ENCODE measurements at regions not wholly inside any gene's neighbourhood (a gene's known extent, or its start where the extent isn't known, plus 50 kb on each side); places are given as distances from the start of the nearest gene placed in this dataset.
"Not testable (repeated sequence)": the region's sequence is repeated elsewhere in the genome, so short reads cannot be mapped to it uniquely, and the experiment has no call there.

DNA sequence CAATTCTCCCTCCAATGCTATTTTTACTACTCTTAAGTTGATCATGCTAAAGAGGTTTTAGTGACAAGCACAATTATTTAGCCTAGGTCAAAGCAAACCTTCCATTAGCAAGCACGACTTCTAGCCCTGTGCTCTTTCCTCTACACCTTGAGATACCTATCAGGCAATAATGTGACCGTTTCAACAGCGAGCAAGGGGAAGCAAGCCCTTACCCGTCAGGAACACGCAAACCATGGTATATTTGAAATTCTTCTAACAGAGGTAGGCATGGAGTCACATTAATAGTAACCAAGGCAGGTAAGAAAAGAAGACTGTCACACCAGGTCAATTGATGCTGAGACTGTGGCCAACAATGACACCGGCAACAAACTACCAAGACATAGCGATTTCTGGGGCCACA lies 68.9 kb upstream of the VGLL4 start:
- DNase-seq (ENCODE audit: low spot score) = no peak

- DNase-seq (ENCODE audit: low spot score) = peak; percentile 55
Observed at GRCh38 chr3:11711876-11712275, 68.2 kb upstream of the VGLL4 start.

DNA sequence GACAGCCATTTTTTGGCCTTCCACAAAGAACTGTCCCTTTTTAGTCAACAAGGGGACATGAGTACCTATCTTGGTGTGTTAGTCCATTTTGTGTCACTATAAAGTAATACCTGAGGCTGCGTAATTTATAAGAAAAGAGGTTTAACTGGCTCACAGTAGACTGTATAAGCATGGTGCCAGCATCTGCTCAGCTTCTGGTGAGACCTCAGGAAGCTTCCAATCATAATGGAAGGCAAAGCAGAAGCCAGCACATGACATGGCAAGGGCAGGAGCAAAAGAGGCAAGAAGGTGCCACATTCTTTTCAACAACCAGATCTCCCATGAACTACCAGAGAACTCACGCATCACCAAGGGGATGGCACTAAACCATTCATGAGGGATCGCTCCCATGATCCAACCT lies 66.1 kb upstream of the VGLL4 start:
- DNase-seq (ENCODE audit: low spot score) = no peak

- not testable (repeated sequence) for DNase-seq (ENCODE audit: low spot score)
Observed at GRCh38 chr3:11707084-11707483, 63.4 kb upstream of the VGLL4 start.

GRCh38 chr3:11706604-11707003 lies 62.9 kb upstream of the VGLL4 start:
- no peak for DNase-seq (ENCODE audit: low spot score)

- DNase-seq (ENCODE audit: low spot score) = peak; percentile 47
Observed at GRCh38 chr3:11705049-11705448, 61.3 kb upstream of the VGLL4 start.

DNA sequence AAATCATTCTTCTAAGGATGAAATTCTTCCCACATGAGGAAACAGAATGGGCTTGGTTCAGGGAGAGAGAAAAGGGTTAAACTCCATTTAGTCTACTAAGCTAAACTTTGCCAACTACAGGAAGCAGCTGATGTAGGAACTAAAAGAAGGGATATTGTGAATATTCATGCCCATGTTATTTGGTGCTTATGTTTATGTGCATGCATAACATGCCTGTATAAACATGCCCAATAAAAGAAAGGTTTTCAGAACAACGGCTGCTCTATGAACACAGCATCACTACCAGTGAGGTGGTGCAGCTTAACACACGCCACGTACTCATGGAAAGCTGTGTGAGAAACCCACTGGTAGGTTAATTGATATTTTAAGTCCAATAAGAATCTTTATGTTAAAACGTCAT lies 59.4 kb upstream of the VGLL4 start:
- DNase-seq (ENCODE audit: low spot score) = no peak

GRCh38 chr3:11699083-11699427 lies 55.3 kb upstream of the VGLL4 start:
- peak; percentile 68 for DNase-seq (ENCODE audit: low spot score)

DNA sequence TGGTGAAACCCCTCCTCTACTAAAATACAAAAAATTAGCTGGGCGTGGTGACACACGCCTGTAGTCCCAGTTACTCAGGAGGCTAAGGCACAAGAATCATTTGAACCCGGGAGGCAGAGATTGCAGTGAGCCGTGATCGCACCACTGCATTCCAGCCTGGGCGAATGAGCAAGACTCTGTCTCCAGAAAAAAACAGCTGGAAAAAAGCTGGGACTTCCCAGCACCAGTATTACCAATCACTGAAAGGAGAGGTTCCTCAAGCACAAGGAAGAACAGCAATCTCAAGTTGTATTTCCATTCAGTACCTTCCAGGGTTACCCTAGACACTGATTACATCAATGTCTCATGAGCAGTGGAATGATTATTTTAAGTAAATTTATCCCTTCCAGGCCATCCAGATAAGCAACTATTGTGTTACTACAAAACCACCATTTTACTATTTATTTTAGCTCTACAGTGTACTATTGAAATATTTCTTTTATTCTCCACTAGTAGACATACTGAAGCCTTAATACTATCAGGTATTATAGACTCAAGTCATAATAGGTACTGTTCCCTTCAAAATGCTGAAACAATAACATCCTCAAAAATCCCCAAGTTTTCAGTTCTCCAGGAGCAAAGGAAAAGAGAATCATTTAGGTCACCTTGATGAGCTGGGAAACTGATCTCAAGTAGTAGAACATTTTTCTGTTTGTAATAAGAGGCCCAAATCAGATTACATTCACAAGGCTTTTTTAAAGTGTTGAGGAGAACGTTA lies 54.8 kb upstream of the VGLL4 start:
- no peak for DNase-seq (ENCODE audit: low spot score)

GRCh38 chr3:11697701-11698100 lies 54.0 kb upstream of the VGLL4 start:
- DNase-seq (ENCODE audit: low spot score) = no peak

DNA sequence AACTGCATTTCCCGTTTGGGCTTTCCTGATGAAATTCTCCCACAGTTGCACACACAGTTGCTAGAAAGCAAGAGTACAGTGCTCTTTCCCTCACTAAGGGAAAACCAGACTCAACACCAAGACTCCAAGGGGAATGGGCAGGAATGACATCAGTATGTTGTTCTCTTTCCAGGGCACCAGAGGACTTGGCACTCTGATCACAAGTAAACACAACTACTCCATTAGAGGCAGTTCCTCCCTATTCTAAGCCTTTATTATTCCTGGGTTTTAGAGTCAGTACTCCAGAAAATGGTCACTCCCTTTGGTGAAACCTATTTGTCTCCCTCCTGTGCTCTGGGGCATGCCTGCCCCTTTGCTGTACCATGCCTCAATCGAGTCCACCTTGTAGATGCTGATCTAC lies 52.3 kb upstream of the VGLL4 start:
- no peak for DNase-seq (ENCODE audit: low spot score)
